ENCODE measurements at regions not wholly inside any gene's neighbourhood (a gene's known extent, or its start where the extent isn't known, plus 50 kb on each side); places are given as distances from the start of the nearest gene placed in this dataset.

DNA sequence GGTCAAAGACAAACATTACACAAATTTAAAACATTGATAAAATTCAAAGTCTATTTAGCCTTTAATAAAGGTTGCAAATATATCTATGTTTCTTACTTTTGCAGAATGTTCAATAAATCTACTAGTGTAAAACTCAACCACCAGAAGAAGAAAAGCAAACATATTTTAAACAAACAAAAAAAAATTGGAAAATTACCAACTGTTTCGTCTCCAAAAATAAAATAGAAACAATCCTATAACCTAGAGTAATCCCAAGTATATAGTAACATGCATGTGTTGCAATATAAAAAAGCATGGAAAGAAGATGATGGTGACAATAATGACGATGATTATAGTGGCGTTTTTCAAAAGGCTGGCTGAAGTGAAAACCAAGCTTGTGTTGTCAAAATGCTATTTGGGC is 86.0 kb upstream of the PAPPA start:
- Histone ChIP-seq H3K4me1 (no peaks in the 10 kb centered on the region), H3K4me3 (no peak overlapping the region), H3K27ac (no peak overlapping the region), H3K36me3 (no peaks in the 10 kb centered on the region), H3K27me3 (no peaks in the 10 kb centered on the region), H3K9me3 (no peaks in the 10 kb centered on the region)
- WGBS, 2 donors (ENCODE audit: low coverage in 1 of 2) = 57 to 66% methylated on average over 3 of the region's 3 CpGs
- no peak for ATAC-seq
- TF ChIP-seq POLR2A (IDR thresholded peaks at IDR 0.05) (no peak), EP300 (IDR thresholded peaks at IDR 0.05) (no peak), POLR2AphosphoS5 (IDR thresholded peaks at IDR 0.05) (no peak)
- TF ChIP-seq, protein P1, sequence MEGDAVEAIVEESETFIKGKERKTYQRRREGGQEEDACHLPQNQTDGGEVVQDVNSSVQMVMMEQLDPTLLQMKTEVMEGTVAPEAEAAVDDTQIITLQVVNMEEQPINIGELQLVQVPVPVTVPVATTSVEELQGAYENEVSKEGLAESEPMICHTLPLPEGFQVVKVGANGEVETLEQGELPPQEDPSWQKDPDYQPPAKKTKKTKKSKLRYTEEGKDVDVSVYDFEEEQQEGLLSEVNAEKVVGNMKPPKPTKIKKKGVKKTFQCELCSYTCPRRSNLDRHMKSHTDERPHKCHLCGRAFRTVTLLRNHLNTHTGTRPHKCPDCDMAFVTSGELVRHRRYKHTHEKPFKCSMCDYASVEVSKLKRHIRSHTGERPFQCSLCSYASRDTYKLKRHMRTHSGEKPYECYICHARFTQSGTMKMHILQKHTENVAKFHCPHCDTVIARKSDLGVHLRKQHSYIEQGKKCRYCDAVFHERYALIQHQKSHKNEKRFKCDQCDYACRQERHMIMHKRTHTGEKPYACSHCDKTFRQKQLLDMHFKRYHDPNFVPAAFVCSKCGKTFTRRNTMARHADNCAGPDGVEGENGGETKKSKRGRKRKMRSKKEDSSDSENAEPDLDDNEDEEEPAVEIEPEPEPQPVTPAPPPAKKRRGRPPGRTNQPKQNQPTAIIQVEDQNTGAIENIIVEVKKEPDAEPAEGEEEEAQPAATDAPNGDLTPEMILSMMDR (IDR thresholded peaks at IDR 0.05) = no peak

DNA sequence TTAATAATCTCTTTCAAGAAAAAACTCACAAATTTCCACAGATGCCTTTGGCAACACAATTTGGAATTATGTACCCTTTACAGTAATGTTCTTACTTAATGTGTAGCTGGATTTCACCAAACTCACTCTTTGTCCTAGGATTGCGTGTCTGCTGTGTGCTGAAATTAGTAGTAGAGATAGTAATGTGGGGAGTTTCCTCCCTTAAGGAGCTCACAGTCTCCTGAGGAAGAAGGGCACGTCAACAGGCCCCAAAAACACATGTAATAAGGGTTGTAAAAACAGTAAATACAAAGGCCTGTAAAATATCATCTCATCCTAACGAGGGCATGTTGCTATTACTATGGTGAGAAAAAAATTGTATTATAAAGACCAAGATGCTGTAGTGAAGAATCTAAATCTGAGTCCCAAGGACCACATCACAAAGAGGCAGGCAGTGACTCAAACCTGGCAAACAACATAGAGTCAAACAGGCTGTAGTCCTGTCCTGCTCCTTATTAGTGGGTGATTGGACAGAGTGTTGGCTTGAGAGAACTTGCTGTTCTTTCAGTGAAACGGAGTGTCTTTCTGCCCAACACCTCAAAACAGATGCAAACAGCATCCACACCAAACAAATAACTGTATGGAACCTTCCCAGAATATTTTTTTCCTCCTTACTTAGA is 83.2 kb upstream of the PAPPA start:
- Histone ChIP-seq H3K4me1 (no peaks in the 10 kb centered on the region), H3K9me3 (no peaks in the 10 kb centered on the region), H3K27ac (no peak overlapping the region), H3K36me3 (no peaks in the 10 kb centered on the region), H3K4me3 (no peak overlapping the region), H3K27me3 (no peaks in the 10 kb centered on the region)
- no peak for TF ChIP-seq EP300 (IDR thresholded peaks at IDR 0.05)
- no peak for TF ChIP-seq POLR2AphosphoS5 (IDR thresholded peaks at IDR 0.05)
- TF ChIP-seq, protein P1 (IDR thresholded peaks at IDR 0.05) = no peak
- TF ChIP-seq POLR2A (IDR thresholded peaks at IDR 0.05) = no peak
- ATAC-seq = no peak
- WGBS, 2 donors (ENCODE audit: low coverage in 1 of 2) = 63 to 75% methylated on average over 3 to 4 of the region's 4 CpGs

DNA sequence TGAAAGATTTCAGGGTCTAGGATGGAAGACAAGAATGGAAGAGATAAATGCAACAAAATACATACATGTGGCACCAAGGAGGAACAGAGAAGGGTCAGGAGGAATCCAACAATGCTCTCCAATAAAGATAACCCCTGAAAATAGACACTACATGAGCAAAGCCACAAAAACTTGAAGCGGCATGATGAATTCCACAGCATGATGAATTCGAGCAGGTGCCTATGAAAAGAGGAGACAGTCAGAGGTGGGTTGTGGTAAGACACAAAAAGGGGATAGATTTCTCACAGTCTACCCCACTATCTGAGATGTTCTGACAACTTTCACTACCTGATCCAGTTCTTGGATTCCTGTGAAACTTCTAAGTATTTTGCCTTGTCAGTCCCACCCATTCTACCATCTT is 81.5 kb upstream of the PAPPA start:
- no peaks in the 10 kb centered on the region for H3K36me3 ChIP-seq
- H3K4me3 ChIP-seq = no peak overlapping the region
- H3K9me3 ChIP-seq = no peaks in the 10 kb centered on the region
- WGBS, 2 donors (ENCODE audit: low coverage in 1 of 2) = 85 to 92% methylated on average over 2 of the region's 2 CpGs
- TF ChIP-seq POLR2AphosphoS5 (IDR thresholded peaks at IDR 0.05) (no peak), POLR2A (IDR thresholded peaks at IDR 0.05) (no peak)
- TF ChIP-seq, protein P1 (IDR thresholded peaks at IDR 0.05) = no peak
- no peak overlapping the region for H3K27ac ChIP-seq
- no peaks in the 10 kb centered on the region for H3K27me3 ChIP-seq
- H3K4me1 ChIP-seq = no peaks in the 10 kb centered on the region
- ATAC-seq = no peak

DNA sequence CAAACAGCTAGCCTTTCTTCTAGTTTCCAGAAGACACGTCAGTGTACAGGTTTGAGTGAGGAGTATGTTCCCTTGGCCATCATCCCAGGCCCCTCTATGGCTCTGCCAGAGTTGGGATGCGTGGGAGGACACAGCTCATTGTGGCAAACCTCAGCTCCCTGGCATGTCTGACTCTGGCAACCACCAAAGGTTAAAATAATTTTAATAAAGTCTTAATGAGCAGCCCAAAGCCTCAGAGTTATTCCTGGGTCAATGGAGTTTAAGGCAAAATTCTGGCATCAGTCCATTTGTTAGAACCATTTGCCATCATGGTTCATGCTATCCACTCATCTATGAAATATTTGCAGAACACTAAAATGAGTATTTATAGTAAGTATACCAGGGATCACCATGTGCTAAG is 79.8 kb upstream of the PAPPA start:
- H3K27me3 ChIP-seq = no peaks in the 10 kb centered on the region
- ATAC-seq = no peak
- H3K9me3 ChIP-seq = no peaks in the 10 kb centered on the region
- 56 to 60% methylated on average over 2 of the region's 2 CpGs for WGBS, 2 donors (ENCODE audit: low coverage in 1 of 2)
- H3K4me1 ChIP-seq = no peaks in the 10 kb centered on the region
- no peak overlapping the region for H3K4me3 ChIP-seq
- no peaks in the 10 kb centered on the region for H3K36me3 ChIP-seq
- H3K27ac ChIP-seq = no peak overlapping the region
- no peak for TF ChIP-seq EP300 (IDR thresholded peaks at IDR 0.05)
- TF ChIP-seq, protein P1 (IDR thresholded peaks at IDR 0.05) = no peak
- TF ChIP-seq POLR2A (IDR thresholded peaks at IDR 0.05) = no peak
- TF ChIP-seq POLR2AphosphoS5 (IDR thresholded peaks at IDR 0.05) = no peak

DNA sequence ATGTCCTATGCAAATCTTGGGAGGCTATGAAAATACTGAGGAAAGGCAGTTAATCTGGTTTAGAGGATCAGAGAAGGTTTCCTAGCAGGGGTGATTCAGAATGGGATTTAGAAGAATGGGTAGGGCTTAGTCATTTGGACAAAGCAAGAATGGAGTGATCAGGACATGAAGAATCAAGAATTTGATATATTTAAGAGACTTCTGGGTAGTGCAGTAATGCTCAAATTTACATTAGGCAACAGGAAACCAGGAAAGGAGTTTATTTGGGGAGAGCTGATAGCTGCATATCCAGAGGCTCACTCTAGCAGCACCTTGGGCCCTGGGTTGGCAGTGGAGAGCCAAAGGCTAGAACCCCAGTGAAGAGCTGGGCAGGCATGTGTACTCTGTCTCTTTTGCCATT is 78.9 kb upstream of the PAPPA start:
- TF ChIP-seq, protein P1 (IDR thresholded peaks at IDR 0.05) = no peak
- TF ChIP-seq EP300 (IDR thresholded peaks at IDR 0.05) = no peak
- no peak for TF ChIP-seq POLR2A (IDR thresholded peaks at IDR 0.05)
- no peak for TF ChIP-seq POLR2AphosphoS5 (IDR thresholded peaks at IDR 0.05)
- Histone ChIP-seq H3K36me3 (no peaks in the 10 kb centered on the region), H3K27ac (no peak overlapping the region), H3K4me3 (no peak overlapping the region), H3K9me3 (no peaks in the 10 kb centered on the region), H3K4me1 (no peaks in the 10 kb centered on the region), H3K27me3 (no peaks in the 10 kb centered on the region)
- ATAC-seq = no peak
